Left ventricle myocardium inferior (tissue), 1 donor: ENCODE measurements at regions not wholly inside any gene's neighbourhood (a gene's known extent, or its start where the extent isn't known, plus 50 kb on each side); places are given as distances from the start of the nearest gene placed in this dataset.

Experiments used
- DNase-seq: peaks from one replicate; pipeline ENCODE4 v3.0.0-alpha.2; 2020
- H3K27ac ChIP-seq: fragments of 200-600 bp; replicated peaks from 2 replicates; pipeline ENCODE4 v1.8.0; 2021
- H3K27me3 ChIP-seq: fragments of 200-600 bp; 2 replicates; pipeline ENCODE4 v1.8.0; 2021; ENCODE audit warnings: low read depth
- H3K36me3 ChIP-seq: fragments of 200-600 bp; 2 replicates; pipeline ENCODE4 v1.8.0; 2021
- H3K4me1 ChIP-seq: fragments of 200-600 bp; 2 replicates; pipeline ENCODE4 v1.8.0; 2021
- H3K4me3 ChIP-seq: fragments of 200-600 bp; 2 replicates; pipeline ENCODE4 v1.8.0; 2021; ENCODE audit warnings: mild to moderate bottlenecking, moderate library complexity
- H3K9me3 ChIP-seq: fragments of 200-600 bp; replicated peaks from 2 replicates; pipeline ENCODE4 v1.8.0; 2021
- CTCF ChIP-seq: fragments of 200-600 bp; IDR thresholded peaks from 2 replicates; pipeline ENCODE4 v1.8.0; 2021; ENCODE audit warnings: antibody characterized with exemption, mild to moderate bottlenecking, borderline replicate concordance
- intact Hi-C: fragments of 100-400 bp; cut with micrococcal nuclease; formaldehyde crosslinking; loops from one replicate; pipeline ENCODE4 v1.11.0; 2022
- donor health status: DM: no; HTN: yes; CAD: no; lungs with severe emphysema.

- intact Hi-C loops, result no loop called here
- Histone ChIP-seq H3K27me3 (no peaks in the 10 kb centered on the region), H3K27ac (no peak overlapping the region), H3K4me1 (no peaks in the 10 kb centered on the region), H3K4me3 (no peak overlapping the region), H3K9me3 (peaks cover 29% of the 10 kb centered on the region), H3K36me3 (no peaks in the 10 kb centered on the region)
- DNase-seq, result no peak
- no peak for TF ChIP-seq CTCF
These were observed 178.1 kb upstream of the SMIM31 start for GRCh38 chr4:164575861-164576260.

DNA sequence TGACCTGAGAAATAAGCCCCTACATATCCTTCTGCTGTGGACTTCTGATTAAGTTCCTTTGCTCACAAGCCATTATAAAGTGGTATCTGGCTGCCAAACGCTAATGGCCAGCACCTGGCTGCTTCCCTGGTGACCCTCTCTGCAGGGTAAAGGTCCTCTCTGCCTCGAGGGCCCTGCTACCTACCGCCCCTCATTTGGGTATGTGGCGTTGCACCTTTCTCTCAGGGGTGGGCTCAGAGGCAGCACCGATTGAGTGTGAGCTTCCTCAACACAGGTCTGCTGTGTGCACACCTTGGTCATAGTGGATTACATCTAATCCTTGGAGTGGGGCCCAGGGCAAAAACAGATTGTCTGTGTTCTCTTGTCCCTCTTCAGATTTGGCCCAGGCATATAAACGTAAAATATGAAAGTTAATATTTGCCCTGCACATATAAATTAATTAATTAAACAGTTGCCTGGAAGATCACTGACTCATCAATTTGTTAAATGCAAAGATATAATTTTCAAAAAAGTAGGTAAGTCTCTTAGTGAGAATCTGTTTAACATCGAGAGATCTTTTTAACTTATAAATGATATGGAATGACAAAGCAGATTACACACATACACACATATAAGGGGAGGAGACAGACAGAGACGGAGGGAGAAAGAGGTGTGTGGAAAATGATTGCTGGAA lies 174.5 kb upstream of the SMIM31 start:
- intact Hi-C loops, result no loop called here
- Histone ChIP-seq H3K4me3 (no peak overlapping the region), H3K36me3 (no peaks in the 10 kb centered on the region), H3K27me3 (no peaks in the 10 kb centered on the region), H3K4me1 (no peaks in the 10 kb centered on the region), H3K27ac (no peak overlapping the region), H3K9me3 (peaks cover 38% of the 10 kb centered on the region)
- no peak for TF ChIP-seq CTCF
- DNase-seq, result no peak

DNA sequence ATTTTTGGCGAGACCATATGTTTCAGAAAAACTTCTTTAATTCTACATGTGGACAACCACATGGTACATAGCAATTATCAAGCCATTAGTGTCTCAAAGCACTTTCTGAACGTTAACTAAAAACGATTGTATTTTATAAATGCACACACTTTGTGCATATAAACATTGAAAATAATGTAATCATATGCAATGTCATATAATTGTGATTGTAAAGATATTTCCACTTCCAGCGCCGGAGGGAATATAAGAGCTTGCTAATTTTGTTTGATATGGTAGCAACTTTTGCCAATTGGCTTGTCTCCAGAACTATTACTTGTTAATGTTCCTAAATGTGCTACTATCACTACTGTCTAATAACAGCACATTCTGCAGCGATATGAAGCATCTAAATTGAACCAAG lies 162.3 kb upstream of the SMIM31 start:
- peaks cover 8% of the 10 kb centered on the region for H3K9me3 ChIP-seq
- DNase-seq, result no peak
- no peak for TF ChIP-seq CTCF
- H3K27ac ChIP-seq, result no peak overlapping the region
- intact Hi-C loops, result no loop called here
- no peaks in the 10 kb centered on the region for H3K36me3 ChIP-seq
- H3K4me1 ChIP-seq, result no peaks in the 10 kb centered on the region
- no peak overlapping the region for H3K4me3 ChIP-seq
- no peaks in the 10 kb centered on the region for H3K27me3 ChIP-seq

DNA sequence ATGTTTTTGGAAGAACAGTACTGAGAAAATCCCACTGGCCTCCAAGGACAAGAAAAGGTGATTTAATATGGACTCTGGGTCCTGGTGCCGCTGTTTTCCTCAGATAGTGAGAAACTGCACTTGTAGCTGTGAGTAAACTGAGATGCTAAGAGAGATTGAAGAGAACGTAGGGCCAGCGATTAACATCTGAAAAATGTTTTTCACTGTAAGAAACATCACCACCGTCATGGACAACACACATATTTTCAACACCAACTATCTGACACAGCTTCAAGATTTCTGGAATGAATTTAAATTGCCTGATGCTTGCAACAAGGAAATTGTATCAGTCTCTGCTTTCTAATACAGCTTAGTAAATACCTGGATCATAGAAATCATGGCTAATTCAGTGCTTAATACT lies 158.2 kb upstream of the SMIM31 start:
- Histone ChIP-seq H3K9me3 (peaks cover 4% of the 10 kb centered on the region), H3K27ac (no peak overlapping the region), H3K27me3 (no peaks in the 10 kb centered on the region), H3K36me3 (no peaks in the 10 kb centered on the region), H3K4me1 (no peaks in the 10 kb centered on the region), H3K4me3 (no peak overlapping the region)
- TF ChIP-seq CTCF, result no peak
- DNase-seq, result no peak
- intact Hi-C loops, result no loop called here

- peaks cover 10% of the 10 kb centered on the region for H3K9me3 ChIP-seq
- no peak for DNase-seq
- H3K4me3 ChIP-seq, result no peak overlapping the region
- no peak overlapping the region for H3K27ac ChIP-seq
- TF ChIP-seq CTCF, result no peak
- H3K27me3 ChIP-seq, result no peaks in the 10 kb centered on the region
- no peaks in the 10 kb centered on the region for H3K36me3 ChIP-seq
- no peaks in the 10 kb centered on the region for H3K4me1 ChIP-seq
- intact Hi-C loops, result no loop called here
These were observed 157.5 kb upstream of the SMIM31 start for GRCh38 chr4:164596318-164596878.
